ENCODE measurements at regions not wholly inside any gene's neighbourhood (a gene's known extent, or its start where the extent isn't known, plus 50 kb on each side); places are given as distances from the start of the nearest gene placed in this dataset.

DNA sequence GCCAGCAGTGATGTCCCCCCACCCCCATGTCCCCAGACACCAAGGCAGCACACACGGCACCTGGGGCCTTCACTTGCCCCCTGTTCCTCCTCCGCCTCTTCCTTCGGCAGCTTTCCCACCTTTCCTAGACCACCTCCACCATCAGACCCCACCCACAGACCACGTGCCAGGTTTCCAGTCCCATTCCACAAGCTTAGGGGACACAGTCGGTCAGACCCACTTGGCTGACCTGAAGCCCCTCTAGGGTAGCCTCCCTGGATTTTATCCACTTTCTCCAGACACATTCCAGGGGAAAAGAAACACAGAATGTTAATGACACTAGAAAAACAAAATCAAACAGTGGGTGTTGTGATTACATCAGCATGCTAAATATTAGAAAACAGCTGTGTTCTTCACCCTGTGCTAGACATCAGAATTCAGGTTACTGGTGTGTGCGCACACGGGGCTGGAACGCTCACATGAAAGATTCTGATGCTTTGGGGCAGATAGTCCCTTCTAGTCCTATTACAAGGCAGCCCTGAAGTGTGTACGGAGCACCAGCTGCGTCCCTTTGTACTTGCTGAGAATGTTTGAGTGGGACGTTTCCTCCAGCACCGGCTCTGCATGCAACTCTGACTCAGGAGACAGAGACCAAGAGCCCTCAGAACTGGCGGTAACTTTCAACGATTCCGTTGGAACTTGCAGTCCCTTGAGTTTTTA, 75.5 kb upstream of the PPP2R2D start:
- DNase-seq = peak; percentile 29
- H3K9me3 Mint-ChIP-seq = peaks cover 0 to 3% of the 10 kb centered on the region in 2 experiments; a peak in 3 of 5 replicates
- no peak overlapping the region for H4K8ac ChIP-seq (replicated peaks; ENCODE audit: insufficient read length, low read depth, low read length)
- no peak overlapping the region for H3K27ac ChIP-seq (ENCODE audit: insufficient read length, low read depth, low read length)
- no peak for TF ChIP-seq CTCF (conservative IDR thresholded peaks at IDR 0.05)
- no peak overlapping the region for H2BK15ac ChIP-seq (ENCODE audit: low read depth, low read length)
- H3K79me2 ChIP-seq (ENCODE audit: insufficient read depth, low read length) = no peaks in the 10 kb centered on the region
- H3K9me3 ChIP-seq (ENCODE audit: control insufficient read depth, low read depth, low read length) = no peaks in the 10 kb centered on the region
- H3K4me1 Mint-ChIP-seq = peaks cover 14 to 19% of the 10 kb centered on the region in 2 experiments
- no peaks in the 10 kb centered on the region for H3K36me3 Mint-ChIP-seq (ENCODE audit: insufficient read depth in 1 of 3, low read depth in 3 of 3)
- H3K4ac ChIP-seq (ENCODE audit: low read depth, low read length) = no peak overlapping the region
- H2BK5ac ChIP-seq (ENCODE audit: insufficient read length, low read length) = no peak overlapping the region
- no peaks in the 10 kb centered on the region for H3K27me3 ChIP-seq (ENCODE audit: insufficient read depth, low read length)
- WGBS (ENCODE audit: extremely low coverage, insufficient read length, low lambda C conversion rate) = no CpG with 5 or more reads among the region's 15 CpGs
- H2AFZ ChIP-seq (ENCODE audit: low read length) = no peak overlapping the region
- no peak overlapping the region for H3K18ac ChIP-seq (ENCODE audit: insufficient read length, low read depth, low read length)
- no peak overlapping the region for H4K91ac ChIP-seq (ENCODE audit: insufficient read length, low read depth, low read length)
- no peaks in the 10 kb centered on the region; the same call in 1 of the 2 replicates for H3K27me3 Mint-ChIP-seq (ENCODE audit: low read depth)
- no peak overlapping the region for H3T11ph ChIP-seq (ENCODE audit: low read length)
- H3K4me3 Mint-ChIP-seq = no peak overlapping the region
- H2BK12ac ChIP-seq (ENCODE audit: insufficient read length, low read depth, low read length) = no peak overlapping the region
- H3K14ac ChIP-seq (ENCODE audit: insufficient read depth, low read length) = peak overlapping the region; percentile 10
- H3K27ac Mint-ChIP-seq = peak overlapping the region in 1 of 3 experiments; percentile 36; a peak in 1 of 7 replicates
- no peak overlapping the region for H3K56ac ChIP-seq (ENCODE audit: insufficient read length, low read depth, low read length)
- no peaks in the 10 kb centered on the region for H3K4me1 ChIP-seq (ENCODE audit: insufficient read depth, low read length)
- H3K23ac ChIP-seq (ENCODE audit: insufficient read length, low read depth, low read length) = no peak overlapping the region
- no peak overlapping the region for H3K4me2 ChIP-seq (ENCODE audit: insufficient read depth, insufficient read length, low read length)
- H2BK120ac ChIP-seq (ENCODE audit: low read depth, low read length, poor library complexity, severe bottlenecking) = no peak overlapping the region
- no peak overlapping the region for H3K9ac ChIP-seq (ENCODE audit: extremely low read depth, insufficient read length, low read length)
- no peak overlapping the region for H2BK20ac ChIP-seq (ENCODE audit: low read depth, low read length, poor library complexity, severe bottlenecking)
- no peak overlapping the region for H4K5ac ChIP-seq (ENCODE audit: insufficient read length, low read depth, low read length)
- no peaks in the 10 kb centered on the region for H3K23me2 ChIP-seq (ENCODE audit: insufficient read length, low read depth, low read length, poor library complexity, severe bottlenecking)
- no peaks in the 10 kb centered on the region for H3K79me1 ChIP-seq (ENCODE audit: insufficient read depth, low read depth, low read length, poor library complexity, severe bottlenecking)
- no peak overlapping the region for H2AK5ac ChIP-seq (ENCODE audit: insufficient read length, low read length)
- no peaks in the 10 kb centered on the region for H4K20me1 ChIP-seq (ENCODE audit: control insufficient read depth, insufficient read depth, insufficient read length)
